ENCODE measurements at regions not wholly inside any gene's neighbourhood (a gene's known extent, or its start where the extent isn't known, plus 50 kb on each side); places are given as distances from the start of the nearest gene placed in this dataset.

DNA sequence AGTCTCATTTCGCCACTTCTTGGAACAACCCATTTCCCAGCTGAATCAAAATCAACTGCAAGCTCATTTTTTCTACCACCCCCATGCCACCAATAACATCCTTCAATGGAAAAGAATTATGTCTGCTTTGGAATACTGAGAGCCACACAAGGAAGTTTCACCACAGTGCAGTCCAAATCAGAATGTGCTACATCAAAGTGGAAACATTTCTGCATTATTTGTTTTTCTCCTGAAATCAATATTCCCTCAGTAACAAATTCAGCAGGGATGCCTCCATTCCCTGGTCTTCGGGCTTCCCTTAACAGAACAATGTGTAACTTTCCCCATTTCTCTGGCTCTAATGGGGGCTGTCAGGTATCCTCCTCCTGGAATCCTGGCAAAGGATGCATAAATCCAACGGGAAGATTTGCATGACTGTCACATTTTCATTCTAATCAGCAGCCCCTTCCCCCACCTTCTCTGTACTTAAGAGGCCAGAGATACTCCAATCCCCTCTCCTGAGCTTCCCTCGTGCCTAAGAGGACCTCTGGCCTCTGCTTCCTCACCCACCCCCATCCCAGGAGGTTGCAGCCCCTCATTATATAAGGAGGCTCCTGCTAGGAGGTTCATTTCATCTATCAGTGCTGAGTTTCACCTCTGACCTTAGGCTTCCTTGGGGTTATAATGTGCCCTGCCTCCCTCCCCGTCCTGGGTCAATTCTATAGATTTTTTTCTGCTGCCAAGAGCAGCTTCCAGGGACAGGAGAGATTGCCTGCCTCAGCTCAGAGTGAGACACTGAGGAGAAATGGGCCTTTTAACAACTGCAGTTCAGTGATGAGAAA is 201.1 kb downstream of the OMA1 start:
- TF ChIP-seq, protein P1, sequence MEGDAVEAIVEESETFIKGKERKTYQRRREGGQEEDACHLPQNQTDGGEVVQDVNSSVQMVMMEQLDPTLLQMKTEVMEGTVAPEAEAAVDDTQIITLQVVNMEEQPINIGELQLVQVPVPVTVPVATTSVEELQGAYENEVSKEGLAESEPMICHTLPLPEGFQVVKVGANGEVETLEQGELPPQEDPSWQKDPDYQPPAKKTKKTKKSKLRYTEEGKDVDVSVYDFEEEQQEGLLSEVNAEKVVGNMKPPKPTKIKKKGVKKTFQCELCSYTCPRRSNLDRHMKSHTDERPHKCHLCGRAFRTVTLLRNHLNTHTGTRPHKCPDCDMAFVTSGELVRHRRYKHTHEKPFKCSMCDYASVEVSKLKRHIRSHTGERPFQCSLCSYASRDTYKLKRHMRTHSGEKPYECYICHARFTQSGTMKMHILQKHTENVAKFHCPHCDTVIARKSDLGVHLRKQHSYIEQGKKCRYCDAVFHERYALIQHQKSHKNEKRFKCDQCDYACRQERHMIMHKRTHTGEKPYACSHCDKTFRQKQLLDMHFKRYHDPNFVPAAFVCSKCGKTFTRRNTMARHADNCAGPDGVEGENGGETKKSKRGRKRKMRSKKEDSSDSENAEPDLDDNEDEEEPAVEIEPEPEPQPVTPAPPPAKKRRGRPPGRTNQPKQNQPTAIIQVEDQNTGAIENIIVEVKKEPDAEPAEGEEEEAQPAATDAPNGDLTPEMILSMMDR (conservative IDR thresholded peaks at IDR 0.05) = no peak
- TF ChIP-seq EZH2 (IDR thresholded peaks at IDR 0.05; ENCODE audit: low read depth) = no peak

Measured in PC-9 (cell line).